ENCODE measurements at regions not wholly inside any gene's neighbourhood (a gene's known extent, or its start where the extent isn't known, plus 50 kb on each side); places are given as distances from the start of the nearest gene placed in this dataset.
"Not testable (repeated sequence)": the region's sequence is repeated elsewhere in the genome, so short reads cannot be mapped to it uniquely, and the experiment has no call there.

DNA sequence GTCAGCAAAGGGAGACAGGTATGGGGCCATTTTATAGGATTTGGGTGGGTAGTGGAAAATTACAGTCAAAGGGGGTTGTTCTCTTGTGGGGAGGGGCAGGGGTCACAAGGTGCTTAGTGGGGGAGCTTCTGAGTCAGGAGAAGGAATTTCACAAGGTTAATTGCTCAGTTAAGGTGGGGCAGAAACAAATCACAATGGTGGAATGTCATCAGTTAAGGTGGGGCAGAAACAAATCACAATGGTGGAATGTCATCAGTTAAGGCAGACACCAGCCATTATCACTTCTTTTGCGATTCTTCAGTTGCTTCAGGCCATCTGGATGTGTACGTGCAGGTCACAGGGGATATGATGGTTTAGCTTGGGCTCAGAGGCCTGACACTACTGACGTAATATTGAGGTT is 1077.6 kb downstream of the DNAJB9 start:
- not testable (repeated sequence) for DNase-seq

DNA sequence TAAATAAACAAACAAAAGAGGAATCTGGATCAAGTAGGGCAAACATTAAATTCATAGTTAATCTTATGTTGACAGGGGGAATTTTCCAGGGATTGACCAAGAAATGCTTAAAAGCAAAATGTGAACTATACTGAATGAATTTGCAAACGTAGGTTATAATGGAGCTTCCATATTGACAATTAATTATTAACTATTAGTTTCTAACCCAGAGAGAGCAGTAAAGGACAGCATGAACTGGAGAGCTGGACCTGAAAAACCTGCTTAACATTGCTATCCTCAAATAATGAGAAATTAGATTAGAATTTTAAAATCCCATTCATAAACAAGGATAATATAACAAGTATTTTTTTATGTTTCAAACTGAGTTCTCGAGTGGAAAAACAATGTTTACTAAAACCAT is 1089.6 kb downstream of the DNAJB9 start:
- no peak for DNase-seq

DNA sequence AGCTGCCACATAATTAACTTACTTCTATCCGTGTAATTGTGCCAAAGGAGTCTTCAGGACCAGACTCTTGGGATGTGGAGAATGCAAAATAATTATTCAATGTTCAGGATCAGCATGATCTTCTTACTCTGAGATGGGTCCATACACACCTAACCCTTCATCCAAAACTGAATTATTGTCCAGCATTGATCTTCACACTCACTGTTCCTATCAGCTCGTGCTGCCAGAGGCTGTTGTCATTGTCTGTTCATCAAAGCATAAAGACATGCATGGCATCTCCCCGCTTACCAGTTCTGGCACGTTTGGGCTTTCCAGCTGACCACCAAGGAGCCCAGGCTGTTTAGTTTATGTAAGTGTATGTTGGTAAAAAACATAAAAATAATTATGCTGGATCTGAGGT is 1090.7 kb downstream of the DNAJB9 start:
- DNase-seq = no peak

DNA sequence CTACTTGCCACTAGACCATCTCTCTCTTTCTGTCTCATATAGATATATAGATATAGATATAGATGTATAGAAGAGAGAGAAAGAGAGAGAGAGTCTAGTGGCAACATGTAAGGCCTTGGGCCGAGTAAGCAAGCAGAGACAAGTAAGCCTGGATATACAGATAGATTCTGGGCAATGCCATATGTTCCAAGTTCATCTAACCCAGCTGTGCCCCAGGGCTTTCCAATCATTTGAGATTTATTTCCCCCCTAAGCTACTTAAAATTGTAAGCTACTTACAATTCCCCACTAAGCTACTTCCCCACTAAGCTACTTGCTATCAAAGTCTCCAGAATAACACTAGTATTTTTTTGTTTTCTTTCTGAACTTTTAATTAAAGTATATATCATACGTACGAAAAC is 1094.1 kb downstream of the DNAJB9 start:
- DNase-seq = no peak

DNA sequence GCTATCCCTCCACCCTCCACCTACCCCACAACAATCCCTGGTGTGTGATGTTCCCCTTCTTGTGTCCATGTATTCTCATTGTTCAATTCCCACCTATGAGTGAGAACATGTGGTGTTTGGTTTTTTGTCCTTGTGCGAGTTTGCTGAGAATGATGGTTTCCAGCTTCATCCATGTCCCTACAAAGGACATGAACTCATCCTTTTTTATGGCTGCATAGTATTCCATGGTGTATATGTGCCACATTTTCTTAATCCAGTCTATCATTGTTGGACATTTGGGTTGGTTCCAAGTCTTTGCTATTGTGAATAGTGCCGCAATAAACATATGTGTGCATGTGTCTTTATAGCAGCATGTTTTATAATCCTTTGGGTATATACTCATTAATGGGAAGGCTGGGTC is 1117.6 kb downstream of the DNAJB9 start:
- not testable (repeated sequence) for DNase-seq

DNA sequence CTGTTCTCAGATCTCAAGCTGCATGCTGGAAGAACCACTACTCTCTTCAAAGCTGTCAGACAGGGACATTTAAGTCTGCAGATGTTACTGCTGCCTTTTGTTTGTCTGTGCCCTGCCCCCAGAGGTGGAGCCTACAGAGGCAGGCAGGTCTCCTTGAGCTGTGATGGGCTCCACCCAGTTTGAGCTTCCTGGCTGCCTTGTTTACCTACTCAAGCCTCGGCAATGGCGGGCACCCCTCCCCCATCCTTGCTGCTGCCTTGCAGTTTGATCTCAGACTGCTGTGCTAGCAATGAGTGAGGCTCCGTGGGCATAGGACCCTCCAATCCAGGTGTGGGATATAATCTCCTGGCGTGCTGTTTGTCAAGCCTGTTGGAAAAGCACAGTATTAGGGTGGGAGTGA is 1122.9 kb downstream of the DNAJB9 start:
- not testable (repeated sequence) for DNase-seq

DNA sequence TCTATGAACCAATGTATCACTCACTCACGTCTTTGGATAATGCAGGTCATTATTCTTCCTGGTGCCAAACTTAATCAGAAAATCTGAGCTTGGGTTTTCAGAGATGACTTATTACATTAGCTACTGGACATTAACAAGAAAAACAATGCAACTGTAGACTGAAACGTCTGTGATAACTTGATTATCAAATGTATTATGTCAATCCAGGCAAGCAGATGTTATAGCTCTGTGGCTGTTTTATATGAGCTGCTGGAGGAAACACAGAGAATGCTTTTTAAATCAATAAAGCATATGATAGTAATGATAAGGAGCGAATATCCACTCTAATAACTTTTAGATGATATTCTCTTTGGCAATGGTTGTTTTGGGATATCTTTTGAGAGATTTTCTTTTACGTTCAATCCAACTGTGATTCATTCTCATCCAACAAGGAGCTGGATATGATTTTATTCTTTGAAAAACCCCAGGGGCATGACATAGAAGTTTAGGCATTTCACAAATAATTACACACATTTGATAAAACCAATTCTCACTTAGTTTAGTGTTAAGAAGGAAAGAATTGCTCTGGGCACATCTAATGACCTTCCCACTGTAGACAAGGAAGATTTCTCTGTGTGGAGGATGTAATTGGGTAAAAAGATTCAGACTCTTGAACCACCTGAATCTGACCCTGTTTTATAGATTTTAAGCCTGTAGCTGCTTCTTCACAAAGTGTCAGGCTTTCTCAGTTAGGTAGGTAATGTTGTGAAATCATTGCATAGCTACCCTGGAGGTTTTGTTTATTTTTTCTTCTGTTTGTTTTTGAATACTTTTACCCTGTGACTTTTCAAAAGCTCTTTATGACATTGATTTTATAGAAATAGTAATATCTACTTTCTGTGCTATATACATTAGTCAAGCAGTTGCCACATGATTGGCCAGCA is 1124.7 kb downstream of the DNAJB9 start:
- no peak for DNase-seq

DNA sequence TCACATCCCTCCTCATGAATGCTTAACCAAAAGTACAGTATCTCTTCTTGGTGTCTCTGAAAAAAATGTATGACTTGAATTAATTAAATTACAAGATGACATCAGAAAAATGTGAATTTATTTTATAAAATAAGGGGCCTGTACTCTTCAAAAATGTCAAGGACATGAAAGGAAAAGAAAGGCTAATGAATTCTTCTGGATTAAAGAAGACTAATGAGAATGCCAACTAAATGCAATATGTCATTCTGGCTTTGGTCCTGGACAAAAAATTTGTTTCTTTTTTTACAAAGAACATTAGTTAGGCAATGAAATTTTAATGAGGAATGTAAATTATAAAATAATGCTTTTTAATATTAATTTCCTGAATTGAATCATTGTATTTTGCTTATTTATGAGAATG is 1125.7 kb downstream of the DNAJB9 start:
- no peak for DNase-seq

DNA sequence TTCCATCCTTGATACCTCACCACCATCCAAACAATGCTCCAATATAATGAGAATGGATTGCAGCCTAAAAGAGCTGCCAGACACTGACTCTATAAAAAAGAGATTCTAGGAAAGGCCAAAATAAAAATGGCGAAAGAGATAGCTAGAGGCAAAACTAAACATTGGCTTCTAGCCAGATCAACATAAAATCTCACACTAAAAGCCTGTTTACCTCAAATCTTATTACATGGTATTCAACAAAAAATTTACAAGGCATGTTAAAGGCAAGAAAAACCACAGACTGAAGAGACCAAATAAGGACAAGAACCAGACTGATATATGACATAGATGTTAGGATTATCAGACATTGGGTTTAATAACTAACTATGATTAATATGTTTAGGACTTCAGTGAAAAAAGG is 1127.0 kb downstream of the DNAJB9 start:
- no peak for DNase-seq

DNA sequence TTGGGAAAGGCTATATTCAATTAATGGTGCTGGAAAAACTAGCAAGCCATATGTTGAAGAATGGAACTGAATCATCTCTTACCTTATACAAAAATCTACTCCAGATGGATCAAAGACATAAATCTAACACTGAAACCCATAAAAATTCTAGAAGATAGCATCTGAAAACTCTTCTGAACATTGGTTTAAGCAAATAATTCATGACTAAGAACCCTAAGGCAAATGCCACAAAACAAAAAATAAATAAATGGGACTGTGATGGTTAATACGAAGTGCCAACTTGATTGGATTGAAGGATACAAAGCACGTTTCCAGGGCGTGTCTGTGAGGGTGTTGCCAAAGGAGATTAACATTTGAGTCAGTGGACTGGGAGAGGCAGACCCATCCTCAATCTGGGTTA is 1130.0 kb downstream of the DNAJB9 start:
- no peak for DNase-seq

DNA sequence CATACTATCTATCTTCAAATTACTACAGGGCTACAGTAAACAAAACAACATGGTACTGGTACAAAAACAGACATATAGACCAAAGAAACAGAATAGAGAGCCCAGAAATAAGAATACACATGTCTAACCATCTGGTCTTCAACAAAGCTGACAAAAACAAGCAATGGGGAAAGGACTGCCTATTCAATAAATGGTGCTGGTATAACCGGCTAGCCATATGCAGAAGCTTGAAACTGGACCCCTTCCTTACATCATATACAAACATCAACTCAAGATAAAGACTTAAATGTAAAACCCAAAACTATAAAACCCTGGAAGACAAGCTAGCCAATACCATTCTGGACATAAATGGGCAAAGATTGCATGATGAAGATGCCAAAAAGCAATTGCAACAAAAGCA is 1143.7 kb downstream of the DNAJB9 start:
- DNase-seq = no peak

DNA sequence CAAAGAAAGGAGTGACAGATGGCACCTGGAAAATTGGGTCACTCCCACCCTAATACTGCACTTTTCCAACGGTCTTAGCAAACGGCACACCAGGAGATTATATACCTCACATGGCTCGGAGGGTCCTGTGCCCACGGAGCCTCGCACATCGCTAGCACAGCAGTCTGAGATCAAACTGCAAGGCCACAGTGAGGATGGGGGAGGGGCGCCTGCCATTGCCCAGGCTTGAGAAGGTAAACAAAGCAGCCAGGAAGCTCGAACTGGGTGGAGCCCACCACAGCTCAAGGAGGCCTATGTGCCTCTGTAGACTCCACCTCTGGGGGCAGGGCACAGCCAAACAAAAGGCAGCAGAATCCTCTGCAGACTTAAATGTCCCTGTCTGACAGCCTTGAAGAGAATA is 1149.7 kb downstream of the DNAJB9 start:
- DNase-seq = not testable (repeated sequence)

DNA sequence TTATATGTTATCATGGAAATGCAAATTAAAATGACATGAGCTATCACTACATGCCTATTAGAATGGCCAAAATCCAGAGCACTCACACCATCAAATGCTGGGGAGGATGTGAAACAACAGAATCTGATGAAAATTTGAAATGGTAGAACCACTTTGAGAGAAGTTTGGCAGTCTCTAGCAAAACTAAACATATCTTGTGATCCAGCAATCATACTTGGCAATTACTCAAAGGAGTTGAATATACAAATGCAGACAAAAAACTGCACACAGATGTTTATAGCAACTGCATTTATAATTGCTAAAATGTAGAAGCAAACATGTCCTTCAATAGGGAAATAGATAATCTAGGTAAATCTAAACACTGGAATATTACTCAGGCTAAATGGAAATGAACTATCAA is 1164.9 kb downstream of the DNAJB9 start:
- no peak for DNase-seq

DNA sequence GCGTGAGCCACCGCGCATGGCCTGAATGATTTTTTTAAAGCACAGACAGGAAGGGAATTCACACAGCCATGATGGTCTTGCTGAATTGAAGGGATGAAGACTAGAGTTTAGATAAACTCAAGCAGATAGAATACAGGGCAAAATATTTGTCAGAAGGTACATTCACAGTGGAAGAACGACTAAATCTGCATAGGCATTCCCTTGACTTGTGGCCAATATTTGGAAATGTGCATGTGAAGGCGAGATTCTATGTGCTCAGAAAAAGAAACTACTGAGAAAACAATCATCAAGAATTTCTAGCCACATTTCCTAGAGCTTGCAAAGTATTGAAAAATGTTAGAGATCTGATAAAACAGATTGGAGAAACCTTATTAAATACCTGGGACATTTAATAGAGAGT is 1166.2 kb downstream of the DNAJB9 start:
- DNase-seq = no peak

DNA sequence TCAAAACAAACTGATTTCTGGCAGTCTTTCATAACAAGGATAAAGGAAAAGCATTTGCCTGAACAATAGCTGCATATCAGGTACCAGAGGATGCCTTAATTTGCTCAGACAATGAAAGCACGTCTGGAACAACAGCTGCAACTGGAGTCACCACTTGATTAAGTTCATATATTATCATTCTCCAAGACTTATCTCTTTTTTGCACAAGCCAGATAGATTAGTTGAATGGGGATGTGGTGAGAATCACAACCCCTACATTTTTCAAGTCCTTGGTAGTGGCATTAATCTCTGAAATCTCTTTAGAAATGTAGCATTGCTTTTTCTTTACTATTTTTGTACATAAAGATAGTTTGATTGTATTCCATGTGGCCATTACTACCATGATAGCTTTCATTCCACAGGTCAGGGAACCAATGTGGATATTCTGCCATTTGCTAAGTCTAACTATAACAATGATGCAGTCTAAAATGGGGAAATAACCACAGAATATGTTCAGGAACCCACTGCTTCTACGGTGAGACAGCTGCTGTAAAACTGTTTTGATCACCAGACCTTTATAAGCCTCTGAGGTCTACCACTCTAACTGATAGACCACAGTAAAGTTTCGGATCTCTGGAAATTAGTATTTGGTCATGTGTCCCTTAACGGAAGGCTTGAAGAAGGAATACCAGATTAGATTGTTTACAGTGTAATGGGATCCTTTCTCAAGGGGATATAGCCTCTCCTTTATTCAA is 1176.2 kb downstream of the DNAJB9 start:
- no peak for DNase-seq

DNA sequence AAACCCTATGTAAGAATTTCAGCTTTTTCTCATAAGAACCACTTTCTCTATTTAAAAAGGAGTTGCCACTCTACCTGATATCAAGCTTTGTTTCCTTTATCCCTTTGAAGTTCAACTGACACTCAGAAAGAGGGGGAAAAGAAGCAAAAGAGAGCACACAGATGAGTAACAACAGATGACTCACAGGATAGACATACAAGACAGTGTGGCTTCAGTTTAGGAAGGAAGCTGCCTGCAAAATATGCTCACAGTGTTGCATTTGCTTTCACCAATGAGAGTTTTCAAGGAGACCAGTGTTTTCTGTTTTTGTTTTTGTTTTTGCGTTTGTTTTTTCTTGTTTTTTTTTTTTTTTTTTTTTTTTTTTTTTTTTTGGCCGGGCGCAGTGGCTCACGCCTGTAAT is 1181.6 kb downstream of the DNAJB9 start:
- DNase-seq = no peak

DNA sequence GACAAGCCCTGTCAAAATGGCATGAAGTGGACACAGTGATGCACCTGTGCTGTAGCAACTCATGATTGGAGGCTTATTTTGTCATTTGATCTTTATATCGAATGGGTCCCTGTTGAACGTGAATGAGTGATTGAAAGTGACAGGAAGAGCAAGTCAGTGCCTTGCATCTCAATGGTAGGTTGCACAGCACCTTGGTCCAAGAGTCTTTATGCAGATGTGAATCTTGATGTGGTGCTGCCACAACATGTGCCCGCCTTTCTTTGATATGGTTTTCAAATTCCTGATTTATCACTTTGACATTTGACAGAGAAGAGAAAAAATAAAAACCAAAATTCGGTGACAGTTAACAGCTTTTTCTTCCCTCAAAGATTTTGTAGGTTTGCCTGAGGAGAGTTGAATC is 1182.4 kb downstream of the DNAJB9 start:
- DNase-seq = no peak

DNA sequence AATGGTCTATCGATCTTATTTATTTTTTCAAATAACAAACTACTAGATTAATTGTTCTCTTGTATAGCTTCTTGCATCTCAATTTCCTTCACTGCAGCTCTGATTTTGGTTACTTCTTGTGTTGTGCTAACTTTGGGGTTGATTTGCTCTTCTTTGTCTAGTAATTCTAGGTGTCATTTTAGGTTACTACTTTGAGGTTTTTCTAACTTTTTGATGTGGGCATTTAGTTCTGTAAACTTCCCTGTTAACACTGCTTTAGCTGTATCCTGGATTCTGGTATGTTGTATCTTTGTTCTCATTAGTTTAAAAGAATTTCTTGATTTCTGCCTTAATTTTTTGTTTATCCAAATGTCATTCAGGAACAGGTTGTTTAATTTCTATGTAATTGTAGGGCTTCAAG is 1188.0 kb downstream of the DNAJB9 start:
- no peak for DNase-seq

DNA sequence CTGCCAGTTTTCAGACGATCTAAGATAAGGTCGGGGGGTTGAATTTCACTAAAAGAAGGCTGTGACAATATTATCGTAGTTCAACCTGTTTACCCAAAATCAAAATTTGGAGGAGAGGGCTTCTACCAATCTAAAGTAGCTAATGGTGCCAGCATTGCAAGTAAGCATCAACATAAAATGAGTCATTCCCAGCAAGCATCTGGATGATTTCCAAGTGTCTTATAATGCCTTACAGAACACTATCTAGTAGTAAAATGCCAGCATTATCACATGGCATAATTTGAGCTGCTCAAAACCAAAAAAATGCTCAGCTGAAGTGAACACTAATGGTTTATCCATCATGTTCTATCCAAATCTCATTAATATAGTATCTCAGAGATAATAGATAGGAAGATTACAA is 1193.9 kb downstream of the DNAJB9 start:
- DNase-seq = no peak

DNA sequence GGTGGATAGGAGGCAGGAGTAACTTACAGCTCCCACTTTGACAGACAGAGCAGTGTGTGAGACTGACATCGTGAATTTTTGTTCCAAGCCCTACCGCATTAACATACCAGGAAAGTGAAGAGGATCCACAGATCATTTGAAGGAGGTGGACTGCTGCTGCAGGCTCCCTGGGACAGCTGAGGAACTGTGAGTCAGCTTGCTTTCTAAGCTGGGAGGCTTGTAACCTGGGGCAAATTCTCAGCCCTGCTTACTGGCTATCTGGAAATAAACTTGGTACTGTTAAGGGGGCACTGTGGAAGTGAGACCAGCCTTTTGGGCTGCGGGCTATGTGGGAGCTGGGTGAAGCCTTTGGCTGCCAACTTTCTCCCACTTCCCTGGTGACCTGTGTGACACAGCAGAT is 1202.5 kb downstream of the DNAJB9 start:
- no peak for DNase-seq

DNA sequence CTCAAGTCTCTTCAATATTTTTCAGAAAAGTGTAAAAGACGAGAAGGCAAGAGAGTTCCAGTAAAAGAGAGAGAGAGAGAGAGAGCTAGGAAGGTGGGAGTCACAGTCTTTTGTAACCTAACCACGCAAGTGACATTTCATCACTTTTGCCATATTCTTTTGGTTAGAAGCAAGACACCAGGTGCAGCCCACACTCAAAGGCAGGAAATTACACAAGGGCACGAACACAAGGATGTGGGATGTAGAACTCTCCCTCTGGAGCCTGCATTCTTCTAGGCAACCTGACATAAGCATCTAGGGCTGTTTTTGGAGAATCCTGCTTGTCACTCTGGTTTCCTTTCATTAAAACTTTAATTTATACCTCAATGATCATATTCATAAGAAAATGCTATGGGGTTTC is 1213.1 kb downstream of the DNAJB9 start:
- no peak for DNase-seq

DNA sequence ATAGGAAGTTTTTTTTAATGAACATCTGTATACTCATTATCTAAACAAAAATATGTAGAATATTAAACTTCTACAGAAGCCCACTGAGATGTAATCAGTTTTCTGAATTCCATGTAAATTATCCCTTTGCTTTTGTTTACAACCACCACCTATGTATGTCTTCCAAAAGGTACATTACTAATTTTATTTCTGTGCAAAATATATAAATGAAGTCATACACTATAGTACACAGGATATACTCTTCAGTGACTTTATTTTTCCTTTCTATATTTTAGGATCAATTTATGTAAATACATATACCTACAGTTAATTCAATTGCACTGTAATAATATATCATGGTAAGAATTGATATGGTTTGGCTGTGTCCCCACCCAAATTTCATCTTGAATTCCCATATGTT is 1236.9 kb downstream of the DNAJB9 start:
- DNase-seq = no peak

DNA sequence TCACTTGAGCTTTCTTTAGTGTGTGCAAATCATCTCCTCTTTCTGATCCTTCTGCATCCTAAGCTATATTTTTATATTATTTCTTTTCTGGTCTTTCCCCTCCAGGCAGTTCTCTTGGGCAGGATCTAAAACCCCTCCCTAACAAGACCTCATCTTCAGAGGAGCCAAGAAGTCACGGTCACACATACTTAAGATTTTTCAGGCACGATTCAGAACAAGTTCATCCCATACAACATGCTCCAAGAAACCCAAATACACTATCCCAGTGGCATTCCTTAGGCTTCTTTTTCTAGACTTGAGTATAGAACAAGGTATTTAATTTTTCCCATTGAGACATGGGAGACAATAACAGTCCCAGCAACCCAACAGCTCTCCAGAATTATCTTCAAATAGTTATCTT is 1251.5 kb downstream of the DNAJB9 start:
- no peak for DNase-seq

DNA sequence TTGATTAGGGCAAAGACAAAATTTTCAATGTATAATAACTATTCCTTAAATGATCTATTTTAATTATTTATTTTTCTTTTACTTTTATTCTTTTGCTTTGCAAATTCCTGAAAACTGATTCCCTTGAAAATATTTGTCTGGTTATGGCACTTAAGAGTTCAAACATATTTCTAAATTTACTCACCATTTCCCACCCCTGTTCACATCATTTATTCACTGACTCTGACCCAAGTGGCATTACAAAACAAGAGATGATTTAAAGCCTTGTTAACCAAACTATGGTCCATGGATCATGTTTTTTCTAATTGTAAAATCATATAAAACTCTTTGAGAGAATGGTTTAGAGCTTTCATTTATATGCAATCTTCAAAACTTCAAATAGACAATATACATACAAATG is 1256.1 kb upstream of the LRRN3 start:
- no peak for DNase-seq

Measured in NCI-H526 treated with DMSO at 0.1 percent for 48 hours (cell line).